ENCODE measurements at regions not wholly inside any gene's neighbourhood (a gene's known extent, or its start where the extent isn't known, plus 50 kb on each side); places are given as distances from the start of the nearest gene placed in this dataset.

DNA sequence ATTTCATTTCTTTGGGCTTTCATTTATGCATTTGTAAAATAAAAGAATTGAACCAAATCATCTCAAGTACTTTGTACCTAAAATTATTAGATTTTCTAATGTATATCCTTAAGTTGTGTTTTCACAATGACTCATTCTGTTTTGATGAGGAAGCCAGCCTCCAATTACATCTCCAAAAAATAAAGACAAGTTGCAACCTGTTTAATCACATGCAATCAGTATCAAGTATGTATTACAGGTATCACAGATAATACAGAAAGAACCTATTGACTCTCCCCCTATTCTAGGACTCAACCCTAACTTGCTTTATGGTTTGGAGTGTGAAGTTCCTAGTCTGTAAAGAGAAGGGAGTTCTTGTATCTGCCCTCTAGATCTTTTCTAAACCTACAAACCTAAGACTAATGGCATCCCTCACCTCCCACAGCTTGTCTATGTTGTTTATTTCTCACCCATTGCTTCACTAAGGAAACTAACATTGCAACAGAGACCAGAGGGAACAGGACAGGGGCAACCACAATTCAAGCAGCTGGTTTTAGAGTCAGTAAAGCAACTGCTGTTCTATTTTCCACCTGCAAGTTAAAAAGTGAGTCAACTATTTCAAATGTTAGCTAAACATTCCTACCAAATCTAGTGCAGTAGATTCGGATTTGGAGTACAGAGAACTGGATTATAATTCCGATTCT, 141.1 kb upstream of the ETAA1 start:
- no peak for TF ChIP-seq POLR2AphosphoS5 (IDR thresholded peaks at IDR 0.05)
- TF ChIP-seq EZH2 (IDR thresholded peaks at IDR 0.05; ENCODE audit: borderline replicate concordance, insufficient read depth, low read length, poor library complexity, severe bottlenecking): no peak
- no peak for TF ChIP-seq TAF1 (IDR thresholded peaks at IDR 0.05; ENCODE audit: low read depth)
- H3K9ac ChIP-seq (ENCODE audit: low read length): no peak overlapping the region
- no peaks in the 10 kb centered on the region for H4K20me1 ChIP-seq (ENCODE audit: insufficient read depth)
- no peak overlapping the region for H3K4me2 ChIP-seq (ENCODE audit: low read length)
- no peak overlapping the region for H2AFZ ChIP-seq (ENCODE audit: low read depth, low read length)
- no peaks in the 10 kb centered on the region for H3K36me3 ChIP-seq (ENCODE audit: insufficient read depth, low read length)
- H3K9me2 ChIP-seq (ENCODE audit: insufficient read depth, low read length): no peaks in the 10 kb centered on the region
- H3F3A ChIP-seq (ENCODE audit: insufficient read depth, low read length, poor library complexity, severe bottlenecking): no peaks in the 10 kb centered on the region
- no peaks in the 10 kb centered on the region for H3K79me2 ChIP-seq (replicated peaks; ENCODE audit: insufficient read depth, low read length)
- no peaks in the 10 kb centered on the region for H3K9me3 ChIP-seq (ENCODE audit: low read length)
- H3K27ac ChIP-seq (ENCODE audit: low read length): no peak overlapping the region
- H3K4me3 ChIP-seq (ENCODE audit: low read length): no peak overlapping the region
- no peaks in the 10 kb centered on the region for H3K27me3 ChIP-seq (ENCODE audit: insufficient read depth, low read depth, low read length)

- Histone ChIP-seq H3K4me2 (ENCODE audit: low read length) (no peak overlapping the region), H3K9me3 (ENCODE audit: low read length) (no peaks in the 10 kb centered on the region), H3F3A (ENCODE audit: insufficient read depth, low read length, poor library complexity, severe bottlenecking) (no peaks in the 10 kb centered on the region), H3K27ac (ENCODE audit: low read length) (no peak overlapping the region), H4K20me1 (ENCODE audit: insufficient read depth) (no peaks in the 10 kb centered on the region), H3K27me3 (ENCODE audit: insufficient read depth, low read depth, low read length) (no peaks in the 10 kb centered on the region), H3K79me2 (replicated peaks; ENCODE audit: insufficient read depth, low read length) (no peaks in the 10 kb centered on the region), H3K9me2 (ENCODE audit: insufficient read depth, low read length) (no peaks in the 10 kb centered on the region), H3K9ac (ENCODE audit: low read length) (no peak overlapping the region), H3K4me3 (ENCODE audit: low read length) (no peak overlapping the region), H3K36me3 (ENCODE audit: insufficient read depth, low read length) (no peaks in the 10 kb centered on the region), H2AFZ (ENCODE audit: low read depth, low read length) (no peak overlapping the region)
- TF ChIP-seq TAF1 (IDR thresholded peaks at IDR 0.05; ENCODE audit: low read depth) (no peak), EP300 (conservative IDR thresholded peaks at IDR 0.05; ENCODE audit: poor library complexity, severe bottlenecking) (no peak), EZH2 (IDR thresholded peaks at IDR 0.05; ENCODE audit: borderline replicate concordance, insufficient read depth, low read length, poor library complexity, severe bottlenecking) (no peak), RAD21 (conservative IDR thresholded peaks at IDR 0.05) (no peak), SMC3 (conservative IDR thresholded peaks at IDR 0.05; ENCODE audit: poor library complexity) (no peak), MXI1 (conservative IDR thresholded peaks at IDR 0.05; ENCODE audit: poor library complexity, severe bottlenecking) (no peak), POLR2AphosphoS5 (IDR thresholded peaks at IDR 0.05) (no peak)
- TF ChIP-seq, protein P1, sequence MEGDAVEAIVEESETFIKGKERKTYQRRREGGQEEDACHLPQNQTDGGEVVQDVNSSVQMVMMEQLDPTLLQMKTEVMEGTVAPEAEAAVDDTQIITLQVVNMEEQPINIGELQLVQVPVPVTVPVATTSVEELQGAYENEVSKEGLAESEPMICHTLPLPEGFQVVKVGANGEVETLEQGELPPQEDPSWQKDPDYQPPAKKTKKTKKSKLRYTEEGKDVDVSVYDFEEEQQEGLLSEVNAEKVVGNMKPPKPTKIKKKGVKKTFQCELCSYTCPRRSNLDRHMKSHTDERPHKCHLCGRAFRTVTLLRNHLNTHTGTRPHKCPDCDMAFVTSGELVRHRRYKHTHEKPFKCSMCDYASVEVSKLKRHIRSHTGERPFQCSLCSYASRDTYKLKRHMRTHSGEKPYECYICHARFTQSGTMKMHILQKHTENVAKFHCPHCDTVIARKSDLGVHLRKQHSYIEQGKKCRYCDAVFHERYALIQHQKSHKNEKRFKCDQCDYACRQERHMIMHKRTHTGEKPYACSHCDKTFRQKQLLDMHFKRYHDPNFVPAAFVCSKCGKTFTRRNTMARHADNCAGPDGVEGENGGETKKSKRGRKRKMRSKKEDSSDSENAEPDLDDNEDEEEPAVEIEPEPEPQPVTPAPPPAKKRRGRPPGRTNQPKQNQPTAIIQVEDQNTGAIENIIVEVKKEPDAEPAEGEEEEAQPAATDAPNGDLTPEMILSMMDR (IDR thresholded peaks at IDR 0.05; ENCODE audit: poor library complexity, severe bottlenecking): no peak
- TF ChIP-seq, protein P2, sequence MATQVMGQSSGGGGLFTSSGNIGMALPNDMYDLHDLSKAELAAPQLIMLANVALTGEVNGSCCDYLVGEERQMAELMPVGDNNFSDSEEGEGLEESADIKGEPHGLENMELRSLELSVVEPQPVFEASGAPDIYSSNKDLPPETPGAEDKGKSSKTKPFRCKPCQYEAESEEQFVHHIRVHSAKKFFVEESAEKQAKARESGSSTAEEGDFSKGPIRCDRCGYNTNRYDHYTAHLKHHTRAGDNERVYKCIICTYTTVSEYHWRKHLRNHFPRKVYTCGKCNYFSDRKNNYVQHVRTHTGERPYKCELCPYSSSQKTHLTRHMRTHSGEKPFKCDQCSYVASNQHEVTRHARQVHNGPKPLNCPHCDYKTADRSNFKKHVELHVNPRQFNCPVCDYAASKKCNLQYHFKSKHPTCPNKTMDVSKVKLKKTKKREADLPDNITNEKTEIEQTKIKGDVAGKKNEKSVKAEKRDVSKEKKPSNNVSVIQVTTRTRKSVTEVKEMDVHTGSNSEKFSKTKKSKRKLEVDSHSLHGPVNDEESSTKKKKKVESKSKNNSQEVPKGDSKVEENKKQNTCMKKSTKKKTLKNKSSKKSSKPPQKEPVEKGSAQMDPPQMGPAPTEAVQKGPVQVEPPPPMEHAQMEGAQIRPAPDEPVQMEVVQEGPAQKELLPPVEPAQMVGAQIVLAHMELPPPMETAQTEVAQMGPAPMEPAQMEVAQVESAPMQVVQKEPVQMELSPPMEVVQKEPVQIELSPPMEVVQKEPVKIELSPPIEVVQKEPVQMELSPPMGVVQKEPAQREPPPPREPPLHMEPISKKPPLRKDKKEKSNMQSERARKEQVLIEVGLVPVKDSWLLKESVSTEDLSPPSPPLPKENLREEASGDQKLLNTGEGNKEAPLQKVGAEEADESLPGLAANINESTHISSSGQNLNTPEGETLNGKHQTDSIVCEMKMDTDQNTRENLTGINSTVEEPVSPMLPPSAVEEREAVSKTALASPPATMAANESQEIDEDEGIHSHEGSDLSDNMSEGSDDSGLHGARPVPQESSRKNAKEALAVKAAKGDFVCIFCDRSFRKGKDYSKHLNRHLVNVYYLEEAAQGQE (IDR thresholded peaks at IDR 0.05; ENCODE audit: borderline replicate concordance): no peak
Measured at GRCh38 chr2:67256892-67257291, 140.2 kb upstream of the ETAA1 start.
